DOHH2 (cell line): ENCODE measurements at regions not wholly inside any gene's neighbourhood (a gene's known extent, or its start where the extent isn't known, plus 50 kb on each side); places are given as distances from the start of the nearest gene placed in this dataset.

Experiments used
- H3F3A ChIP-seq: fragments of 200-600 bp; sonication (generic), shearing (Covaris generic); 2 replicates; pipeline ENCODE4 v1.6.0; 2016; ENCODE audit warnings: antibody characterized with exemption, mild to moderate bottlenecking; ENCODE audit not compliant: control insufficient read depth, insufficient read depth
- H3K27ac ChIP-seq: fragments of 200-600 bp; sonication (generic); 2 replicates; pipeline ENCODE4 v1.5.1; 2014; ENCODE audit warnings: low read depth, mild to moderate bottlenecking, low read length, moderate library complexity
- H3K27me3 ChIP-seq: fragments of 200-600 bp; sonication (generic); 2 replicates; pipeline ENCODE4 v1.6.1; 2014; ENCODE audit warnings: mild to moderate bottlenecking, low read length, mixed read lengths; ENCODE audit not compliant: control insufficient read depth
- H3K36me3 ChIP-seq: fragments of 200-600 bp; sonication (generic); 2 replicates; pipeline ENCODE4 v1.6.1; 2014; ENCODE audit warnings: mild to moderate bottlenecking, low read length, moderate library complexity, mixed read lengths; ENCODE audit not compliant: control insufficient read depth
- H3K4me1 ChIP-seq: fragments of 200-600 bp; sonication (generic); 2 replicates; pipeline ENCODE4 v1.6.1; 2014; ENCODE audit warnings: mild to moderate bottlenecking, low read length, mixed read lengths; ENCODE audit not compliant: control insufficient read depth
- H3K4me2 ChIP-seq: fragments of 200-600 bp; sonication (generic); 2 replicates; pipeline ENCODE4 v1.6.0; 2014; ENCODE audit warnings: mild to moderate bottlenecking, low read length, moderate library complexity
- H3K4me3 ChIP-seq: fragments of 200-600 bp; sonication (generic); 2 replicates; pipeline ENCODE4 v1.5.1; 2014; ENCODE audit warnings: mild to moderate bottlenecking, low read length, mixed read lengths
- H3K79me2 ChIP-seq: fragments of 200-600 bp; sonication (generic); 2 replicates; pipeline ENCODE4 v1.6.1; 2014; ENCODE audit warnings: mild to moderate bottlenecking, low read length, mixed read lengths; ENCODE audit not compliant: control insufficient read depth
- H3K9me2 ChIP-seq: fragments of 200-600 bp; sonication (generic); replicated peaks from 2 replicates; pipeline ENCODE4 v1.6.1; 2014; ENCODE audit warnings: mild to moderate bottlenecking, low read length, mixed read lengths; ENCODE audit not compliant: control insufficient read depth
- H3K9me3 ChIP-seq: fragments of 200-600 bp; sonication (generic); 2 replicates; pipeline ENCODE4 v1.6.1; 2014; ENCODE audit warnings: antibody characterized with exemption, low read length, mixed read lengths; ENCODE audit not compliant: control insufficient read depth, insufficient read depth
- H4K20me1 ChIP-seq: fragments of 200-600 bp; sonication (generic); 2 replicates; pipeline ENCODE4 v1.6.0; 2014; ENCODE audit warnings: low read depth, mild to moderate bottlenecking, antibody characterized with exemption, low read length, moderate library complexity; ENCODE audit not compliant: control insufficient read depth, insufficient read depth
- CTCF ChIP-seq: fragments of 200-600 bp; sonication (generic); IDR thresholded peaks from one replicate; pipeline ENCODE4 v1.5.1; 2014; ENCODE audit warnings: antibody characterized with exemption, mild to moderate bottlenecking, low read depth, low read length; ENCODE audit not compliant: poor library complexity, severe bottlenecking
- EZH2phosphoT487 ChIP-seq: fragments of 200-600 bp; sonication (generic); IDR thresholded peaks from 2 replicates; pipeline ENCODE4 v1.6.1; 2017; ENCODE audit warnings: borderline replicate concordance, mild to moderate bottlenecking, antibody characterized with exemption, low read length, moderate library complexity, mixed read lengths

GRCh38 chr14:65821224-65821753, 408.8 kb downstream of the FUT8 start:
- Histone ChIP-seq H3K4me3 (no peak overlapping the region), H3K9me2 (no peaks in the 10 kb centered on the region), H3K4me2 (no peak overlapping the region), H3K79me2 (no peaks in the 10 kb centered on the region), H4K20me1 (no peaks in the 10 kb centered on the region), H3K36me3 (no peaks in the 10 kb centered on the region), H3K27me3 (peaks cover 15% of the 10 kb centered on the region; the same call in 1 of the 2 replicates), H3F3A (no peaks in the 10 kb centered on the region), H3K4me1 (no peaks in the 10 kb centered on the region), H3K27ac (no peak overlapping the region), H3K9me3 (no peaks in the 10 kb centered on the region; the same call in 1 of the 2 replicates)
- TF ChIP-seq EZH2phosphoT487 (no peak), CTCF (no peak)

- H3F3A ChIP-seq: no peaks in the 10 kb centered on the region
- no peaks in the 10 kb centered on the region for H3K36me3 ChIP-seq
- H3K9me2 ChIP-seq: no peaks in the 10 kb centered on the region
- no peaks in the 10 kb centered on the region for H3K79me2 ChIP-seq
- H3K4me1 ChIP-seq: no peaks in the 10 kb centered on the region
- no peak overlapping the region for H3K4me2 ChIP-seq
- no peaks in the 10 kb centered on the region for H3K9me3 ChIP-seq
- H3K27me3 ChIP-seq: peaks cover 37% of the 10 kb centered on the region
- H3K27ac ChIP-seq: no peak overlapping the region
- TF ChIP-seq EZH2phosphoT487 (no peak), CTCF (peak; percentile 90)
- no peak overlapping the region for H3K4me3 ChIP-seq
- H4K20me1 ChIP-seq: no peaks in the 10 kb centered on the region
These were observed 411.9 kb downstream of the FUT8 start for GRCh38 chr14:65824285-65824977.

GRCh38 chr14:65824978-65825299, 412.4 kb downstream of the FUT8 start:
- no peak for TF ChIP-seq CTCF
- no peak for TF ChIP-seq EZH2phosphoT487
- H3K79me2 ChIP-seq: no peaks in the 10 kb centered on the region
- no peaks in the 10 kb centered on the region for H3K4me1 ChIP-seq
- H3K4me3 ChIP-seq: no peak overlapping the region
- peaks cover 42% of the 10 kb centered on the region for H3K27me3 ChIP-seq
- no peaks in the 10 kb centered on the region for H3K36me3 ChIP-seq
- no peaks in the 10 kb centered on the region for H3K9me3 ChIP-seq
- H3K4me2 ChIP-seq: no peak overlapping the region
- H3F3A ChIP-seq: no peaks in the 10 kb centered on the region
- H3K27ac ChIP-seq: no peak overlapping the region
- H4K20me1 ChIP-seq: no peaks in the 10 kb centered on the region
- H3K9me2 ChIP-seq: no peaks in the 10 kb centered on the region
